Stimulated activated CD4-positive, alpha-beta T cell treated with anti-CD3 and anti-CD28 coated beads, TNF-alpha, amount 100 ng/mL, for 48 hours (primary cell): ENCODE measurements at regions not wholly inside any gene's neighbourhood (a gene's known extent, or its start where the extent isn't known, plus 50 kb on each side); places are given as distances from the start of the nearest gene placed in this dataset.
A peak's percentile ranks its signal among the peaks of the same experiment; 100 is the strongest.
"Not testable (repeated sequence)": the region's sequence is repeated elsewhere in the genome, so short reads cannot be mapped to it uniquely, and the experiment has no call there.

Experiments
- DNase-seq, 3 donors: peaks; one replicate each; pipeline ENCODE4 v3.0.0-alpha.2; 2020; ENCODE audit warnings: low read depth in 3 of 3

- not testable (repeated sequence) for DNase-seq
Measured at GRCh38 chr6:164076818-164077532, 662.5 kb downstream of the QKI start.

GRCh38 chr6:164075981-164076615, 661.6 kb downstream of the QKI start:
- DNase-seq = no peak

- no peak for DNase-seq
Measured at GRCh38 chr6:164072240-164072666, 657.7 kb downstream of the QKI start.

GRCh38 chr6:164069350-164069990, 655.0 kb downstream of the QKI start:
- no peak for DNase-seq

GRCh38 chr6:164068527-164068926, 654.0 kb downstream of the QKI start:
- no peak for DNase-seq

GRCh38 chr6:164066766-164067165, 652.2 kb downstream of the QKI start:
- no peak for DNase-seq

- DNase-seq = no peak
Measured at GRCh38 chr6:164066335-164066734, 651.8 kb downstream of the QKI start.

- no peak for DNase-seq
Measured at GRCh38 chr6:164063346-164063745, 648.8 kb downstream of the QKI start.

GRCh38 chr6:164062872-164063271, 648.4 kb downstream of the QKI start:
- DNase-seq = no peak

GRCh38 chr6:164057876-164058275, 643.4 kb downstream of the QKI start:
- DNase-seq = no peak

- DNase-seq = no peak
Measured at GRCh38 chr6:164051427-164051826, 636.9 kb downstream of the QKI start.

GRCh38 chr6:164049517-164049988, 635.0 kb downstream of the QKI start:
- DNase-seq = no peak

GRCh38 chr6:164048840-164049516, 634.5 kb downstream of the QKI start:
- DNase-seq = no peak

GRCh38 chr6:164045082-164045481, 630.6 kb downstream of the QKI start:
- no peak for DNase-seq

GRCh38 chr6:164043656-164044055, 629.1 kb downstream of the QKI start:
- not testable (repeated sequence) for DNase-seq

- DNase-seq = no peak
Measured at GRCh38 chr6:164042212-164042611, 627.7 kb downstream of the QKI start.

GRCh38 chr6:164040994-164041393, 626.5 kb downstream of the QKI start:
- DNase-seq = no peak

GRCh38 chr6:164039954-164040375, 625.4 kb downstream of the QKI start:
- peak in 2 of 3 donors; percentile 2 to 19 for DNase-seq

GRCh38 chr6:164037171-164037870, 622.8 kb downstream of the QKI start:
- no peak for DNase-seq

- DNase-seq = no peak
Measured at GRCh38 chr6:164035900-164036485, 621.5 kb downstream of the QKI start.

GRCh38 chr6:164034602-164035140, 620.2 kb downstream of the QKI start:
- no peak for DNase-seq
